Cardiac fibroblast (primary cell): ENCODE measurements at regions not wholly inside any gene's neighbourhood (a gene's known extent, or its start where the extent isn't known, plus 50 kb on each side); places are given as distances from the start of the nearest gene placed in this dataset.

Source experiments
- DNase-seq, 2 donors: peaks; one replicate each; pipeline versions ENCODE4 v3.0.0 to v3.0.0-alpha.2; 2010; ENCODE audit warnings: low read depth in 2 of 2
- H3K4me3 ChIP-seq, 2 donors: replicated peaks in 1 of 2; 1 replicate in 1 of 2; 2 replicates in 1 of 2; pipeline ENCODE4 v1.5.1; 2011; ENCODE audit warnings: low read depth in 2 of 2, low read length in 2 of 2, mild to moderate bottlenecking in 2 of 2, moderate library complexity in 1 of 2
- TF ChIP-seq, protein P1 (sequence below): IDR thresholded peaks from one replicate; pipeline ENCODE4 v1.5.1; 2011; ENCODE audit warnings: low read depth, mild to moderate bottlenecking, low read length, inconsistent platforms

- H3K4me3 ChIP-seq = no peak overlapping the region
- DNase-seq = no peak
- TF ChIP-seq, protein P1, sequence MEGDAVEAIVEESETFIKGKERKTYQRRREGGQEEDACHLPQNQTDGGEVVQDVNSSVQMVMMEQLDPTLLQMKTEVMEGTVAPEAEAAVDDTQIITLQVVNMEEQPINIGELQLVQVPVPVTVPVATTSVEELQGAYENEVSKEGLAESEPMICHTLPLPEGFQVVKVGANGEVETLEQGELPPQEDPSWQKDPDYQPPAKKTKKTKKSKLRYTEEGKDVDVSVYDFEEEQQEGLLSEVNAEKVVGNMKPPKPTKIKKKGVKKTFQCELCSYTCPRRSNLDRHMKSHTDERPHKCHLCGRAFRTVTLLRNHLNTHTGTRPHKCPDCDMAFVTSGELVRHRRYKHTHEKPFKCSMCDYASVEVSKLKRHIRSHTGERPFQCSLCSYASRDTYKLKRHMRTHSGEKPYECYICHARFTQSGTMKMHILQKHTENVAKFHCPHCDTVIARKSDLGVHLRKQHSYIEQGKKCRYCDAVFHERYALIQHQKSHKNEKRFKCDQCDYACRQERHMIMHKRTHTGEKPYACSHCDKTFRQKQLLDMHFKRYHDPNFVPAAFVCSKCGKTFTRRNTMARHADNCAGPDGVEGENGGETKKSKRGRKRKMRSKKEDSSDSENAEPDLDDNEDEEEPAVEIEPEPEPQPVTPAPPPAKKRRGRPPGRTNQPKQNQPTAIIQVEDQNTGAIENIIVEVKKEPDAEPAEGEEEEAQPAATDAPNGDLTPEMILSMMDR = no peak
Observed at GRCh38 chr1:190046231-190046630, 431.4 kb downstream of the BRINP3 start.
